SK-N-DZ (cell line): ENCODE measurements at regions not wholly inside any gene's neighbourhood (a gene's known extent, or its start where the extent isn't known, plus 50 kb on each side); places are given as distances from the start of the nearest gene placed in this dataset.
"Not testable (repeated sequence)": the region's sequence is repeated elsewhere in the genome, so short reads cannot be mapped to it uniquely, and the experiment has no call there.

ENCODE experiments used
- DNase-seq: peaks from one replicate; pipeline ENCODE4 v3.0.0-alpha.2; 2015; ENCODE audit warnings: low spot score

- DNase-seq: no peak
Measured at GRCh38 chr5:168066536-168067208, 224.8 kb upstream of the WWC1 start.

- DNase-seq: no peak
Measured at GRCh38 chr5:168070761-168071160, 220.7 kb upstream of the WWC1 start.

- no peak for DNase-seq
Measured at GRCh38 chr5:168072665-168073064, 218.8 kb upstream of the WWC1 start.

GRCh38 chr5:168073311-168073710 lies 218.1 kb upstream of the WWC1 start:
- DNase-seq: no peak

- DNase-seq: no peak
Measured at GRCh38 chr5:168073991-168074800, 217.2 kb upstream of the WWC1 start.

GRCh38 chr5:168075387-168075786 lies 216.1 kb upstream of the WWC1 start:
- peak; percentile 89 for DNase-seq

DNA sequence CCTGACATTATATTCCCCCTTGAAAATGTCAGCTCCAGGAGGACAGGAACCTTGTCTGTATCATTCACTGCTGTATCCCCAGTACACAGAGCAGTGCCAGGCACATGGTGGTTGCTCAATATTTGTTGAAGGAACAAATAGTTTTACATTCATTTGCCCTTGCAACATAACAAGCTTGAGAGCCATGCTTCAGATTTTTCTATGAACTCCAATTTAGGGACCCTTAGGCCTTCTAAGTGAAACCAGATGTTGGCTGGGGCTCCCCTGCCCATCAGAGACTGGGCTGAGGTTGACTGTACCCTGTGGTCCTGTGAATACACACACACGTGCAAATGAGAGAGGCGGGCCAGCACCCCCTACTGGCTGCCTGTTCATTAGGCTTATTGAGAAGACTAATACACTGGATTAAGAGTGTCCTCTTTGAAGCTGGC lies 214.9 kb upstream of the WWC1 start:
- peak; percentile 63 for DNase-seq

DNA sequence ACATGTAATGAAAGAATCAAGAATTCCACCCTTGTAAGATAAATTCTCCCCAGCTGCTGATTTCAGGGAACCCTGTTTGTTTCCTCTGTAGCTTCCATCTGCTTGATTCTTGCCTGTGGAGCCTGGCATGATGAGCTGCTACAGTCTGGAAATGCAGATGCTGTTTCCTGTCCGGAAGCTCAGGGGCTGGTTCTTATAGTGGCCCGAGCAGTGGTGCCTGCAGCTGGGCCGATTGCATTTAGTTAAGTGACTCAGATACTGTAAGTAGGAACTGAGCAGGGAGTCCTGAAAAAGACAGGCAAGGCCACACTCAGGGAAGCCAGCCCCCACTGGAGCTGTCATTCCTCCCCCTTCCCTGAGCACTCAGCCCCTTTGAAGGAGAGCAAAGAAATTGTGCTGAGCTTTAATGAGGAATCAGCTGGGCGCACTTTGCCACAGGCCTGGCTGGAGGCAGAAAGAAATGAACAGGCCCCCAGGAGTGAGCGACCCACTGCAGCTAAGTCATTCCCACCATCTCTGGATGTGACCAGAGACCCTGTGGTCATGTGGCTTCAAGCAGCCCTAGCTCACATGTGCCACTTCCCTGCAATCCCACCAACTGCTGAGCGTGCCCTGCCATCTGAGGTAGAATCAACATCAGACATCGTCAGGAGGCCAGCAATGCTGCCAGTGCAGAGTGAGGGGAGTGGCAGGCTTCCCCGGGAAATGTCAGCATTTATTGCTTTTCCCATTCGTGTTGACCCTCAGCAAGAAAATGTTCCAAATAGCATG lies 206.0 kb upstream of the WWC1 start:
- no peak for DNase-seq

- no peak for DNase-seq
Measured at GRCh38 chr5:168086104-168086610, 205.3 kb upstream of the WWC1 start.

DNA sequence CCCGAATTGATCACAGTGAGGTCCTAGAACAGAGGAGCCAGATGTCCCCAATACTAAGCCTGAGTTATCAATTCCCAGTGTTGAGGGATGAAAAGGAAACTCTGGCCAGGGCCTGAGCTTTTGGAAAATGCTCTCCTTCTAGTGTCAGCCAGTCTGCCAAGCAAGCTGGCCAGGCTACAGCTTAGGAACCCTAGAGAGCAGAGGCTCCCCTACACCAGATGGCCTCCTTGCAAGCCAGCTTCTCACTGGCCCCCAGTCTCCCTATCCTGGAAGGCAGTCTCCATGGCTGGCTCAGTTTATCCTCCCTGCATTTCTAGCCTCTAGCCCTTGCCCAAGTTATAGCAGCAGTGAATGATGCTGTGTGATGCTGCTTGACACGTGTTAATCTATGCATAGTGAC lies 204.7 kb upstream of the WWC1 start:
- DNase-seq: no peak

DNA sequence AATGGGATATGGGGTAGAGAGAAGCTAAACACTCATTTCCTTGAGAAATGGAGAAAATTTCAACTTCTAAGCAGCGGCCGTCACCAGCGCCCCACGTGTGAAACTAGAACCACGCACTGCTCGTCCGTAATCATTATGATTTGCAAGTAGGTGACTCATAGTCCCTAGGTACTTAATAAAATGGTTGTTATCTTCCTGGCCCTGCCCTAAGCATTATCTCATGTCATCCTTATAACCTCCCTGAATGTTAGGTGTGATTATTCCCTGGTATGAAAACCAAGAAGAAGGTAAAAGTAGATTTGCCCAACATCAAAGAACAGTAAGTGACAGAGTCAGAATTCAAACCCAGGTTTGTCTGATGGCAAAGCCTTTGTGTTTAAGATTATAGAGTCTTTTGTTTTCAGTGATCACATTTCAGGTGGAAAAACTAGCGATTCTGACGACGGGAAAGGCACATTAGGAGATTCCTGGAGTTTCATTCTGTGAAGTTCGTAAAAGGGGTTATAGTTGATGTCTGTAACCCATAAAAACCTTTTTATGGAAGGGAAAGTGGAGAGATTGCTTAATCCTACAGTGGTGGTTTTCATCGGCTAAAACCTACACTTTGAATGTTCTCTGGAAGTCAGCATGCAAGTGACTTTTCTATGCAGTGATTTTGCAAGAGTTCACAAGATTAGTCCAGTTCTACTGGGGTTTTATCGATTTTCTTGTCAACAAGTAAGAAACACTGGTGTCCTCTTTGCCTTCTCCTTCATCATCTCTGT lies 202.9 kb upstream of the WWC1 start:
- DNase-seq: no peak

GRCh38 chr5:168089201-168089887 lies 202.1 kb upstream of the WWC1 start:
- no peak for DNase-seq

DNA sequence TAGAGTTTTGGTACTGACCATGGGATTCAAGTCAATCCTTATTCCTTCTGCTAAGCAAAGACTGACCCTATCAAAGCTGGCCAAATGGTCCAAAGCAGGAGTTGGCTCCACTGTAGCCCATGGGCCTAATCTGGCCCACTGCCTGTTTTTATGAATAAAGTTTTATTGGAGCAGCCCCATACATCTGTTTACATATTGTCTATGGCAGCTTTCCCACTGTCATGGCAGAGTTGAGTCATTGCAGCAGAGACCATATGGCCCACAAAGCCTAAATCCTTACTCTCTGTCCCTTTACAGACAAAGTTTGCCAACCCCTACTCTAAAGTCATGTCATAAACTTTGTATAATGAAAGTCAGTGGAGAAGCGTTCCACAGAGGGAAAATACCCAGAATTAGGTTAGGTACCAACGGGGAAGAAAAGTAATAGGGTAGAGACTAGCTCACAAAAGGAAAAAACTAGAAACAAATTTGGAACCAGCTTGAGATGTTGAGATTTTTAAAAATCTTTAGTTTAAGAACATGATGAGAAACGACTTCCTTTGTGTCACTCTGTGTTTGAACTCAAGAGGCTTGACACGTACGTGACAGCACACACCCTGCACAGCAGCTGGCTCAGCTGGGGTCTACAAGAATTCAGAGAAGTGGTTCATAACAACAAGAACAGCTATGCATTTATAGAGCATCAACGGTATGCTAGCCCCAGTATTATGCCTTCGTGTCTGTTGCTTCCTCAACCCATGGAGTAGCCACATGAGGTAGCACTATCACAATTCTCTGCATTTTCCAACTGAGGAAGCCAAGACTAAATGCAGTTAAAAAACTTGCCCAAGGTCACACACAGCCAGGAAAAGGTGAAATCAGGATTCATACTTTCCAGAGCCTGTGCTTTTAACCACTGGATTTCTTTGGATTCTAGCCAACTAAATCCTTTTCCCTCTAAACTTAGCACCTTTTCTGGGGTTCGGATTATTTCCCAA lies 198.9 kb upstream of the WWC1 start:
- DNase-seq: no peak

DNA sequence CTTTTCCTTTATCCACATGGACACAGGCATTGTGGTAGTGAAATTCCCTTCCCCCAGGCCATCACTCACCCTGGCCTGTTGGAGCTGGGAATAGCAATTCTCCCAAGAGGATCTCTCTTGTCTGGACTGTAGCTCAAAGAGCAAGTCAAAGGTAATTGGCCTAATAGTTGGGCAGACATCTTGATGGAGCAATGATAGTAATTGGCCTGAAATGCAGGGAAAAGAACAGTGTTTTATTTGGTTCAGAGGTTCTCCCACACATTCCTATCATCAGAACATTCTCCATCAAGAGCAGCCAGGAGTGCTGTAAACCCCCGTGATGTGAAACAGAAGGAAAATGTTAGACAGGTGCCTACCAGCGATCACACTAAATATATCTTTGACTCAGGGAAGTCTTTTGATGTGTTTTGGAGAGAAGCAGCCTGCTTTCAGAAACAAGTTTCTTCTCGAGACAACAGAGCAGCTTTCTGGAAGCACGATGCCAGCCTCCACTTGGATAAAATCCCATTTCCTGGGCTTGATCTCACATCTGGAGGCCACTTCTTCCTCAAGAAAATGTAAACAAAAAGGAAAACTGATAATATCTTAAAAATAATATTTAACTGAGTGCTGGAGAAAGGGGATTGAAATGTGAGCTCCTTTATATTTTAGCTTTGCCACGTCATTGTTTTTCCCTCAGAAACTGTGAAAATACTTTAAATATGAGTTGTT lies 198.1 kb upstream of the WWC1 start:
- peak; percentile 41 for DNase-seq

DNA sequence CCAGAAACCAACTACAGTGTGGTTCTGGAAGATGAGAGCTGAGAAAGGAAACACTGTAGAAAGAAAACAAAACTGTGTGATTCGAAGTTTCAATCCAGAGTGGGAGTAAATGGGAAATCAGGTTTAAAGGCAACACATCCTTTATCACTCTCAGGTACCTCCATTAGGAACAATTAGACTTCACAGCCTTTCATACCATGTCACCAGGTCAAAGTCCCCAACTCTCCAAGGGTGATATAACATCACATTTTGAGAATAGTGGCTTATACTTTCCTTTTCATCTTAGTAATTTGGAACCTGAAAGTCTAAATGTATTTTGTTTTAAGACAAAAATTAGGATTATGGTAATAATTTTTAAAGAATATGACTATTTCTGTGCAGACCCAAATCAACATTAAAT lies 194.9 kb upstream of the WWC1 start:
- no peak for DNase-seq

DNA sequence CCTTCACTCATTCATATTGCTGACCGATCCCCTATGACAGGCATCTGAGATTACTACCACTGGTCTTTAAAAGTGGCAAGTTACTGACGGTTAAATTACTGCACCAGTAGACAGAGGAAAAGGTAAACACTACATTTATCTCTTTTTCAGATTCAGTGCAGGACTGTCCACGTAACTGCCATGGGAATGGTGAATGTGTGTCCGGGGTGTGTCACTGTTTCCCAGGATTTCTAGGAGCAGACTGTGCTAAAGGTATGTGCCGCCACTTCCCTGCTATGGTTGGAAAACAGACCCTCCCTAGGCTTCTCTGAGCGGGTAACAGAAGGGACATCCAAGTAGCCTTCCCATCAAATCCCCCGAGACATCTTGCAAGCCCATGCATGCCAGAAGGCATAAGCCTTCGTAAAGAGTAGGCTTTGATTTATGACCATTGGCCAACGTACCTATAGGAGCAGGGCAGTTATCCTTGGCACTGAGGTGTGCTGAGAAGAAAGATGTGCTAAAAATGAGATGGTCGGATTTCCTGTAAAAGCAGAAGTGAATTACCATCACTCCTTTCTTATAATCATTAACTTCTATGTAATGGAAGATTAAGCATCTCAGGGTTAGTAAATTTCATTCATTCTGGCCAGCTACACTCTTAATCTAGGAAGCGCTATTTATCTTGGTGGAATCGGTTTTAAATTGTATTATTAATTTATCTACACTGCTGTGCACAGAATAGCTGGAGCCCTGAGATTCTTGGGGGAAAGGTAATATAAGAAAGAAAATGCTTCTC lies 193.4 kb upstream of the WWC1 start:
- DNase-seq: no peak

DNA sequence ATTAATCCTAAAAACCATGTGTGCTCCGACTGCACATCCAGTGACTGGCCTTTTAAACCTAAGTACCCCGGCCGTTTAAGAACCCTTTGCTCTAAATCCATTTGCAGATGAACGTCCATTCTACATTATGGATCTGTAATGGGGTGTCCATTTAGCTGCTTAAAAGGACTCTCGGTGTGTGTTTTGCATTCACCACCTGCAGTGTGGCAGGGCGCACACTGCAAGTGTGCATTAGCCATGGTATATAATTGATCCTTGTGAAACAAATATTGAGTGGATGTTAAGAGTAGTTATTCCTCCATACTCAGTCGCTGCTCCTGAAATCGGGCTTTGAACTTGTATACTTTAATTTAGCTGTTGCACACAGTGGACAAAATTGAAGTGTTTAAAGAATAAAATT lies 190.1 kb upstream of the WWC1 start:
- DNase-seq: no peak

GRCh38 chr5:168103018-168103417 lies 188.4 kb upstream of the WWC1 start:
- not testable (repeated sequence) for DNase-seq
